NCI-H1092 (cell line): ENCODE measurements at regions not wholly inside any gene's neighbourhood (a gene's known extent, or its start where the extent isn't known, plus 50 kb on each side); places are given as distances from the start of the nearest gene placed in this dataset.

ENCODE experiments used
- DNase-seq: peaks from one replicate; lab custom pipeline; 2025; lab: John Stamatoyannopoulos, UW

GRCh38 chr5:171604195-171604594, 181.4 kb upstream of the SMIM23 start:
- DNase-seq = no peak

- no peak for DNase-seq
Observed at GRCh38 chr5:171606414-171607024, 179.1 kb upstream of the SMIM23 start.

- DNase-seq = no peak
Observed at GRCh38 chr5:171607863-171608262, 177.8 kb upstream of the SMIM23 start.

- DNase-seq = no peak
Observed at GRCh38 chr5:171609806-171610452, 175.7 kb upstream of the SMIM23 start.

GRCh38 chr5:171610686-171611085, 174.9 kb upstream of the SMIM23 start:
- no peak for DNase-seq

GRCh38 chr5:171612749-171613148, 172.9 kb upstream of the SMIM23 start:
- DNase-seq = no peak

- DNase-seq = no peak
Observed at GRCh38 chr5:171614511-171614910, 171.1 kb upstream of the SMIM23 start.

GRCh38 chr5:171614971-171615653, 170.5 kb upstream of the SMIM23 start:
- no peak for DNase-seq

- DNase-seq = no peak
Observed at GRCh38 chr5:171615705-171616640, 169.6 kb upstream of the SMIM23 start.

- DNase-seq = no peak
Observed at GRCh38 chr5:171617266-171617665, 168.4 kb upstream of the SMIM23 start.

- no peak for DNase-seq
Observed at GRCh38 chr5:171617817-171618591, 167.6 kb upstream of the SMIM23 start.

- DNase-seq = no peak
Observed at GRCh38 chr5:171619196-171619595, 166.4 kb upstream of the SMIM23 start.

- no peak for DNase-seq
Observed at GRCh38 chr5:171619744-171620143, 165.9 kb upstream of the SMIM23 start.

GRCh38 chr5:171622010-171622409, 163.6 kb upstream of the SMIM23 start:
- DNase-seq = no peak

- DNase-seq = no peak
Observed at GRCh38 chr5:171623107-171623506, 162.5 kb upstream of the SMIM23 start.

- DNase-seq = no peak
Observed at GRCh38 chr5:171623551-171624097, 162.0 kb upstream of the SMIM23 start.

- no peak for DNase-seq
Observed at GRCh38 chr5:171624396-171624795, 161.2 kb upstream of the SMIM23 start.

- DNase-seq = no peak
Observed at GRCh38 chr5:171625646-171626045, 160.0 kb upstream of the SMIM23 start.

GRCh38 chr5:171627936-171628632, 157.5 kb upstream of the SMIM23 start:
- DNase-seq = no peak

GRCh38 chr5:171628633-171628974, 157.0 kb upstream of the SMIM23 start:
- DNase-seq = no peak

- DNase-seq = no peak
Observed at GRCh38 chr5:171629221-171629620, 156.4 kb upstream of the SMIM23 start.
